GM19240 (cell line): ENCODE measurements at regions not wholly inside any gene's neighbourhood (a gene's known extent, or its start where the extent isn't known, plus 50 kb on each side); places are given as distances from the start of the nearest gene placed in this dataset.
"Not testable (repeated sequence)": the region's sequence is repeated elsewhere in the genome, so short reads cannot be mapped to it uniquely, and the experiment has no call there.

Experiments used
- DNase-seq: peaks from one replicate; pipeline ENCODE4 v3.0.0; 2011; ENCODE audit warnings: low spot score; ENCODE audit not compliant: insufficient read length

DNA sequence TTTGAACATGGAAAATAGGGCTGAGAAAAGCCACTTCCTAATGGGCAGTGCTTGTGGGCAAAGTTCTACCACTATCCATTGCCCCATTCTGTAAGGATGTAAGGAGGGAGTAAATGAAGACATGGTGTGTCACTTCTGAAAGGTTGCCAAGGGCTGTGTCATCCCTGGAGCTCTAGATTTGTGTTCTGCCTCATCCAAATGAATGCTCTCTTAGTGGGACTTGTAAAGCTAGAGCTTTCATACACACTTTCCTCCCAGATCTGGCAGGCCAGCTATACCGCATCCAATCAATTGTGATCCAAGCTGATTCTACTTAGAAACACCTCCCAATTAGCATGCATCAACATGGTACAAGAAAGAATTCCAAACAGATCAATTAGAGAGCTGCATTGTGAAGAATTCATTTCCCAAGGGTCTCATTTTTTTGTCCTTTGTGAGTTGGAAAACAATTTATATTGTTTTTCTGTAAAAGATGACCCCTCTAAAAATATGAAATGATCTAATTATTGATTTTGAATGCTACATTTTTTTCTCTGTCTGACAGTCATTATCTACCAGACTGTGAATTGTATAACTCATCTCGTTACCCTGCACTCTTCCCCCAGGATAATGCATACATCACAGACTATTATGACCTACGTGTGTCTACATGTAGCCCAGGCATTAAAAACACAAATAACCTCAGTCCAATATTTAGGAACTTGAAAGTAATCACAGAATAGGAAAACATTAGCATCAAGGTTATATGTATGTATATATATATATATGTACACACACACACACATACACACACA is 117.1 kb upstream of the DUSP10 start:
- DNase-seq, result no peak

DNA sequence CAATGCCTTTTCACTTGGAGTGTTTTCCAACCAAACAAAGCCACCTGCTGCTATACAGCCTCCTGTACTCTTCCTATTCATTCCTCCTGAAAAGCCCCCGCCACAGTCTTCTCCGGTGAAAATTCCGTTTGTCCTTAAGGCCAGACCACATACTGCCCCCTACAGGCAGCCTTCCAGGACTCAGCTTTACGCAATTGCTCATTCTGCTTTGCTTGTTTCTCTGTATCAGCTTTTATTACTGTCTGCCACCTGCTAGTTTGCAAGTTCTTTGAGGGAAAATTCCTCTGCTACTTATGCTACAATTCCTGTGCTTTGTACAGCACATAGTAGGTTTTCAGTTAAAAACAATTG is 115.2 kb upstream of the DUSP10 start:
- DNase-seq, result not testable (repeated sequence)

DNA sequence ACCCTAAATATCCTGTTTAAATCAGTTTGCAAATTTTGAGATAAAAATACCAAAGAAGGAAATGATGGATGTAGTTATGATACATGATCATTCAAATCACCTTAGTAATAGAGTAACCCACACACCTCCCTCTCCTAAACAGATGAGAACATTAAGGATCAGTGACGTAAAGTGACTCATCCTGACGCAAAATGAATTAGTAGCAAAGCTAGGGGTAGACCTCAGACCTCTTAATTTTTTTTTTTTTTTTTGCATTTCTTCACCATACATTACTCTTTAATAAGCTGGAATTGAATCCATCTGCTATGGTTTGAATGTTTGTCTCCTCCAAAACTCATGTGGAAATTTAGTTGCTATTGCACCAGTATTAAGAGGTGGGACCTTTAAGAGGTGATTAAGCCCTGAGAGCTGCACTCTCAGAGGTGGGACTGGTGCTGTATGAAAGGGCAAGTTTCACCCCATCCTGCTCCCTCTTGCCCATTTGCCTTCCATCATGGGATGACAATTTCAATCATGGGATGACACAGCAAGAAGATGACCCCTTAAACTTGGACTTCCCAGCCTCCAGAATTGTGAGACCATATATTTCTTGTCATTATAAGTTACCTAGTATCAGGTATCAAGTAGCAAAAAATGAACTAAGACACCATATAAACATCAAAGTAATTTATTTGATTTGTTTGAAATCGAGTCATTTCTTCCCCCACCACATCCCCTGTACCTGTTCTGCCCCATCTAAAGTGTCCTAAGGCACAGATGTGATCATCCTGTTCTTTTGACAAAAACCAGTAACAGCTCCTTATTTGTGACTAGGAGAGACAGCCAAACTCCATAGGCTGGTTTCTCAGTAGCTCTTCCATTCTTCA is 114.6 kb upstream of the DUSP10 start:
- no peak for DNase-seq

DNA sequence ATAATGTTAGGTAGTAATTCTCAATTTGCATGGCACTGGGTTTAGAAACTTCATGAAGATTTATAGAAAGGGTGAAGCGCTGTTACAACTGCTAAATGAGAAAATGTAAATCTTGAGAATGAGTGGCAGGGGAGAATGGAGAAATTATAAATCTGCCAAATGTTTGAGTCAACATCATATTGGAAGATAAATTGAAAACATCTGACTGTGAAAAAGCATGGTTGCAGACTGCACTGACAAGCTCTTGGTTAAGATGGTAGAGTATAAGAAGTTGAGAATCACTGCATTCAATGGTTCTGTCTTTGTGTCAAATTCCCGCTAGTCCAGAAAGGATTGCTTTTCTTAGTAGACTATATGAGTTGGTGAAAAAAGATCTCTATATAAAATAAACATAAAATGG is 113.3 kb upstream of the DUSP10 start:
- no peak for DNase-seq

DNA sequence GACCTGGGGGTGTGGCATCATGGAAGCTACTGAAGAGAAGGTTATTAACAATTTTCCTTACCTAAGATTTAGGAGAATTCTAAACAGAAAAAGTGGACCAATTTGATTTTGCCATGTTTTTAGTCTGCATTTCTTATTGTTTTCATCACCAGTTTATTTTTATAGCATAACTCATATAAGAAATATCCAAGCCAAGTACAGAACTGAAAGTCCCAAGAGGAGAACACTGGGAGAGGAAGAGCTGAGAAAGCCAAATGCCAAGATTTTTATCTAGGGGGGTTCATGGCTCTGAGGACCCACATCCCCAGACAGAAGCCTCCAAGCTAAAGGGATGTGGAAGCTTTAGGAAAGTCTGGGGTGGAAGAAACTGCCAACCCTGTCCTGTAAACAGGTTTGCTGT is 109.4 kb upstream of the DUSP10 start:
- DNase-seq, result no peak

DNA sequence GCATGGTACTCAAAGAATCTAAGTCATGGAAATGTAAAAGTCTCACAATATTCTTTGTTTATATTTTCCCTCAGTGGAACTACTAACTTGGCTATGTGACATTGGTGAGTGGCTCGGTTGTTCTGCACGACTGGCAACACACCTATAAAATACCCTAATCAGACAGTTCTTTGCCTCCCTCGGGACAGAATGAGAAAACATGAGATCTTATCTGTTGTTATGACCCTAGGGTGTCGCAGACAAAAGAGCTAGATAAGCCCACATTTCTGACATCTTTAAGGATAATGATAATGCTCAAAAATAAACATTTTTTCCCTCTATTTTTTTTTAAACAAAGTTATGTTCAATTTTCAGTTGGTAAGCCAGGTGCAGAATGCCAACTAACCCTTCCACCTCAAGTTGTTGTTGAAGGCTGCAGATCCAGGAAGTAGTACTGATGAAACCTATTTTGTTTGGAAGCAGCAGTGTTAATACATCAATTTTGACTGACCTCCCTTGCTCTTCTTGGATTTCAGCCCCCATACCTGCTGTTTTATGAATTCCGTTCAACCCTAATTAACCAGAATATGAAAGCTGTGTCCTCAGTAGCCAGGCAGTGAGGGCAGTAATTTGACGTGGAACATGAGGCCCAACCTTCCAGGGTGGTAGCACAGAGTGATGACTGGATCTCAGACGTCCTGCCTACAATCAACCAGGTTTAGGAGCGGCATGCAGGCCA is 108.7 kb upstream of the DUSP10 start:
- no peak for DNase-seq

DNA sequence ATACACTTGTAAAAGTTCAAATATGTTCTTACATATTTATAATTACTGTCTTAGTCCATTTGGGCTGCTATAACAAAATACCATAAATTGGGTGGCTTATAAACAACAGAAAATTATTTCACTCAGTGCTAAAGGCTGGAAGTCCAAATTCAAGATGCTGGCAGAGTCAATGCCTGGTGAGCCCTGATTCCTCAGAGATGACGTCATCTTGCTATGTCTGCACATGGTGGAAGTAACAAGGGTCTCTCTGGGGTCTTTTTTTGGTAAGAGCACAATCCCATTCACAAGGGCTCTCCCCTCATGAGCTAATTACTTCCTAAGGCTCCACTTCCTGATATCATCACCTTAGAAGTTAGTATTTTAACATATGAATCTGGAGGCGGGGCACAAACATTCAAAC is 108.0 kb upstream of the DUSP10 start:
- DNase-seq, result no peak

DNA sequence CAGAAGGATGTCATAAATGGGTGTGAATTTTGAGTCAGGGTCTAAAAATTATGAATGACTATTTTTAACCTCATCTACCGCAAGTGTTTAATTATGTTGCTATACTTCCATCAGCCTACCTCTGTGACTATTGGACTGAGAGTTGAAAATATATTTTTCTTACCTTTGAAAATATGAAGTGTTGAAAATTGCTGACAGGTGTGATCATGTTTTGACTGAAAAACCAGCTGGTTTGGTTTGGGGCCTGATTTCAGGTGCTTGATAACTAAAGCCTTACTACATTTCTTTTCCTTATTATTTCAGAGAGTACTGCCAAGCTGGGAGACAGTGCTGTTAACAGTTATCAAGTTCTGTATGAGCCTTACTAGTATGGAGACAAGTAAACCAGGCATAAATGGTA is 107.2 kb upstream of the DUSP10 start:
- DNase-seq, result no peak

DNA sequence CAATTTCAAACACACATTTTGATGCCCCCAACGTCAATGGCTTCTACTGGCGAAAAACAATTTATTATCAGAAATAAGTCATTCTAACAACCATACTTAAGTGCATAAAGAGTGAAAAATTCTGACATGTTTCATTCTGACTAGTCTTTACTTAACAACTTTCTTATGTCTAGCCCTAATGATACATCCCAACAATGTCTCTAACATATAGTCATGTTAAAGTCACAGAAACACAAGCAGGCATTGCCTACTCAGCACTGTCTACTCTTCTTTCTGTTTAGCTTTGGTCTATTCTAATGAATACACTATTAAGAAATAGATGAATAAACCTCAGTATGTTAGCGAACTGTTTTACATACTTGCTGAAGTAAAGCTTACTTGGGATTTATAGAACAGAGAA is 105.8 kb upstream of the DUSP10 start:
- DNase-seq, result no peak

DNA sequence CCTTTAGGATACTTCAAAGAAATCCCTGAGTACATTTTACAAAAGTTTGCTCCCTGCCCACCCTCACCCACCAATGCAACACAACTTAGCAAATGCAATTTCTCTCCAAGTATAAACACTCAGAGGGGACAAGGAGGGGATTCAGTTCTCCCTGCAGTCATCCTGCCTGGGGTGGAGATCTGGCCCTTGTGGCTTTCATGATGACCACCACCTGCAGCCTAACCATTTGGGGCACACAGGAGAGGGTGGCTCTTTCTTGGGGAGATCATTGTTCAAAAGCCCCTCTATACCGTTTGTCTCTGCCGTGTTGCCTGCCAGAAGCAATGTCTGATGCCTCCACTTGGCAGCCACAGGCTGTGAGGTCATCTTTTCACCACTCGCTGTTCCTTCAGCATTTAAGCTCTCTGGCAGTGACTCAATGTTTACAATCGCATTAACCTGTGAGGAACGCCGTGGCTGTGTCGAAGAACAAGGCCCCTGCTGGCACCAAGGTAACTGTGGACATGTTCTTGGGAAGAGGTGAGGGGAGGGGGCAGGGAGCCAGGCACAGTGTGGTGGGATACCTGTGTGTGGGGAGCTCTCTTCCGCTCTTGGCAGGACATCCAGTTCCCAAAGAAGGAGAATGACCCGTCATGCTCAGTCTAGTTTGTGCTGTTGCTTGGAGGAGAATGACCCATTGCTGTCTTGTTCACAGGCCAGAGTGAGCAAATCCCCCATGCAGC is 103.9 kb upstream of the DUSP10 start:
- no peak for DNase-seq

DNA sequence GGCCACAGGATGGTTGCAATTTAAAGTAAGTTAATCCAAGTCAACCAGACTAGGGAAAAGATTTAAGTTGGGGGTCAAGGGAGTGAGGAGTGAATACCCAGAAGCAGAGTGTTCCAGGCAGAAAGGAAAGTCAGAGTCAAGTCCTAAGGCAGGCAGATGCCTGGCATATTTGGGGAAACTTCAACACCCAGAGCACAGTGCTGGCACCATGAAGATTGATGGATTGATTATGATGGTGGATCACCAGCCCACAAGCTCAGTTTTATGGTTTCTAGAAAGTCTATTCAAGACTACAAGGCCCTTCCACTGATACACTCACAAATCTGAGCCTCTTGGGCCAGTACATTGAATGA is 100.1 kb upstream of the DUSP10 start:
- no peak for DNase-seq

DNA sequence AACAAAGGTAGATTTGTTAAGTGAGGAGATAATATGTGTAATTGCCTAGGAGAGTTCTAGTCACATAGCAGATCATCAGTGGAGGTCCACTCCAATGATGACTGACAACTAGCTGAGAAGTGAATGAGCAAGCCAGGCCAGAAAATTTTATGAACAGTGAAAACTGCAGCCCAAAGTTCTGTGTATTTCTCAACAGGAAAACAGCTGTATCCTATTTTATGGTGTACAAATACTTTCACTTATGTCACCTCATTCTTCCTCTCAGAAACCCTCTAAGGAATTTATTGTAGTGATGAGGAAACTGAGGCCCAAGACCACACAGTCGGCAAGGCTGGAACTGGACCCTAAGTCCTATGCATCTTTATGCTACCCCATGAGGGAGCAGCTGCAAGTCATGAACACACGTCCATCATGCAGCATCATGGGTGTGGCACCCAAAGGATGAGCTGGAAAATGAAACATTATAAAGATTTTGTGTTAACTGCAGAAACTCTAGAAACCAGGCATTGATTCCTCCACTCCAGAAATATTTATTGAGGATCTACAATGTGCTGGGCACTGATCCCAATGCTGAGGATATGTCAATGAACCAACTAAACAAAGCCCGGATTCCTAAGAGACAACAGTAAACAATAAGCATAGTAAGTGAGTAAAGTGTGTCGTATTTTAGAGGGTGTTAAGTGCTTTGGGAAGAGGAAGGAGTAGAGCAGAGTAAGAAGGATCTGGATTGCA is 99.5 kb upstream of the DUSP10 start:
- DNase-seq, result no peak

DNA sequence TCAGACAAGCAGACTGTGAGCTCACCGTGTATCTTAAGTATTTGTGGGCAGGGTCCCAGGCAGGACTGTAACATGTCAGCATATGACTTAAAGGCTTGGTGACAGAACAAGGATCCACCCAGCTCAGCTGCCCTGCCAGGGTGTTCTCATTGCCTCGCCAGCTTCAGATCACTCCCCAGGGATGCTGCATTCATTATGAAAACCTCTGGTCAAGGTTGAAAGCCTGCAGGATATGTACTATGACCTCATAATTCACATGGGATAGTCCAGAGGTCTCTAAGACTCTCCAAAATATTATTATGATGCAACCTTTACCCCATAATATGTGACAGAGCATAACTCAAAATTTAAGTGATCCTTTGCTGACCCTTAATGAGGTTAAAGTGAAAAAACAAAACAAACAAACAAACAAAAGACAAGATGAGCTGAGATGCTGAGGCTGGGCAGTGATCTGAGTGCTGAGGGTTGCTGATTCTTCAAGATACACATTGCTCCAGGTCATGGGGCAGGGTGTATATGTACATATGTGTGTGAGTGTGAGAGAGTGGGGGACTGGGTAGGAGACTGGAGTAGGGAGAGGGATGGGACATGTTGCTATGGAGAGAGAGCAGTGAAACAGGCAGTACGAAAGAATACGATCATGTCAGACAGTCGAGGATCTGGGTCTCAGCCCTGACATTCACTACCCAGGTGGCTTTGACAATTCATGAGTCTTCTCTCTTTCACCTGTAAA is 98.8 kb upstream of the DUSP10 start:
- DNase-seq, result no peak

DNA sequence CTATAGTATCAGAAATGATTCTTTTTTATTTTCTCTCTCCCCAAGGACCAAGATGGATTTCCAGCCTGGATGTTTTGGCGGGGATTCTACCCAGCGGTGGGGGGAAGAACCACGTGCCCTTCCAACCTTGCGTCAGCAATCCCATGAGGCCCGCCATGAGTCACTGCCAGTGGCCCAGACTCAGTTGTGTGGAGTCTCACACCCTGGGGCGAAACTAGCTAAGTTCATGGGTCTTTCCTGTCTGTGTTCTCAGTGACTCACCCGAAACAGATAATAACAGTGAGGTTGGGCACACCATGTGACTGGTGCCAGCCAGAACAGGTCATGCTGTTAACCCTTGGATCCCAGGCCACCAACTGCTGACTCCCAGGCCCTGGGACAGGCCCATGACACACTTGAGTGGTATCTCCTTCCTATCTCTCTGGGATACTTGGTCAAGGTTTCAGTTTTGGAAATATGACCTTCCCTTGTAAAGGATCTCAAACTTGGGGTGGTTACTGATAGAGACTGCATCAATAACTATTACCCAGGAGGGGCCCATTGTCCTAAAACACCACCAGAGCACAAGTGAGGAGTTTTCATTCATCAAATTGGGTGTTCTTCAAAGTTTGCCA is 98.0 kb upstream of the DUSP10 start:
- peak; percentile 23 for DNase-seq

DNA sequence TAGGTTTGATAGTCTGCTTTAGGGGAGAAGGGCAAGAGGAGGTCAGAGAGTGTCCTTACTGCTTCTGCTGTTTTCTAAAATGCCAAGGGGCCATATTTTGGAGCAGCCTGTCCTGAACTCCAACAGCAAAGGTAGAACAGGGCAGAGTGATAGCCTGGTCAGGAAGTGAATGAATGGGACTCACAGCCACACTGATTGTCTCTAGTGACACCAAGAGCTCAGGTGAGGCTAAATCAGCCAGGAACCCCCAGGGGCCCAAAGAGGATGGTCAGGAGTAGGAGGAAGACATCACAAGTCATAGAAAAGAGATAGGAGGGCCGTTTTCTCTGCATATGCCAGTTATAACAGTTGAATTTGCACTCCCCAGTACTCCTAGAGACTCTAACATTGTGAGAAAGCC is 97.4 kb upstream of the DUSP10 start:
- DNase-seq, result no peak

DNA sequence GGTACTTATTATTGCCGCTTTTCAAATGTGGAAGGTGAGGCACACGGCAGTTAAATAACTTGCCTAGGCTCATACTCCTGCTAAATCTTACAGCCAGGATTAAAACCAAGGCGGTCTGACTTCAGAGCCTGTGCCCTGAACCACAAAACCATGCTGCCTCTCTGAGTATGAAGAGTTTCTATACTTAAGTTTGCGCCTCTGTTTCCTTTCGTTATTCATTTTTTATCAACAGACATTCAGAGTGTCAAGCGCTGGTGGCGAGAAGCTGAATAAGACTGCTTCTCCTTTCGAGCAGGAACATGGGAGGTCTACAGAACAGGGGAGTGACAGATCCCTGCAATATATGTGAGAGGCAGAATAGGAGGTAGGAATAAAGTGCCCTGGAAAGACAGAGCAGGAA is 96.0 kb upstream of the DUSP10 start:
- no peak for DNase-seq

DNA sequence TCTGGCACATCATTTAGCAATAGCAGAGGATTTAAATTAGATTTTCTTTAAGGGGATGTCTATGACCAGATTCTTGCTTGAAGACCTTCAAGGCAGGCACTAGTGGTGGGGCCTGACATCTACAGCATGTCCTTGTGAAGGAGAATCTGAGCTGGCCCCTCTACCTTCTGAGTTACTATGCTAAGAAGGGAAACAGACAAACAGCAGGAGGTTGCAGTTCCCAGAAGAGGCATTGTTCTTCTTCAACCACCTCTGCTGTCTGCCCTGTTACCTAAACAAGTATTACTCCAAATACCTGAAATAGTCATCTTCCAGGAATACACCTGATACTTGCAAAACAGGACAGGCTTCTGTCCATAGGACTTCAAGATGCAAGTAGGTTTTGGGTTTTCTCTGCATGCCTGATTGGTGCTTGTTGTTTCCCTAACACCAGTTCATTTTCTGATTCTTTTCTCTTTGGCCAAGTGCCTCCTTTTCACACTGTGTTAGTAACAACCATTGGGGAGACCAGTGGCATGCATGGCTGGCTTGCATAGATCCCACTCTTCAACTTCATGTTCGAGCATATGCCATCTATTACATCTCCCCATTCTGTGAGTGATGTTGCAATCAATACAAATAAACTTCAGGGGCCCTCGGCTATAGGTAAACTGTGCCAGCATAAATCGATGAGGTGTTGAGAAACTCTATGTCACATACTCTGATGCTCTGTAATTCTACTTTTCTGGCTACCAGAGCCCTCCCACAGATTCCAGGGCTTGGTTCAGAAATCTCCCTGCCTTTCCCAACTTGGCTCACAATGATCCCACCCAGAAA is 93.0 kb upstream of the DUSP10 start:
- no peak for DNase-seq

DNA sequence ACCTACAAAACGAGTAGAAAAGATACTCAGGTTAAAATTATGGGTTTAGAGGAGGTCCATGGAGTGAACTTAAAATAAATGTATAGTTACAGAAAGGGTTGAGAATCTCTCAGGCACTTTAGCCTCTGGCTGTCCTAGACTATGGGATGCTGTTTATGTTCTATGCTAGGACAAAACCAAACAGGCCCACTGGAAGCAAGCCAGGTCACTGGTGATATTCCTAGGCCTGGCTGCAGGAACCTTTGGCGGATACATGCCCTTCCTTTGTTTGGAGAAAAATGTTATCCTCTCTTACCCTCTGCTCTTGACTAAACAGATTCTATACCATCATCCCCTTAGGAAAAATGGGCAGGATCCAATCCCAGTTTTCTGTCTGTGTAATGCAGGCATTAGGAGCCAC is 90.7 kb upstream of the DUSP10 start:
- DNase-seq, result no peak

DNA sequence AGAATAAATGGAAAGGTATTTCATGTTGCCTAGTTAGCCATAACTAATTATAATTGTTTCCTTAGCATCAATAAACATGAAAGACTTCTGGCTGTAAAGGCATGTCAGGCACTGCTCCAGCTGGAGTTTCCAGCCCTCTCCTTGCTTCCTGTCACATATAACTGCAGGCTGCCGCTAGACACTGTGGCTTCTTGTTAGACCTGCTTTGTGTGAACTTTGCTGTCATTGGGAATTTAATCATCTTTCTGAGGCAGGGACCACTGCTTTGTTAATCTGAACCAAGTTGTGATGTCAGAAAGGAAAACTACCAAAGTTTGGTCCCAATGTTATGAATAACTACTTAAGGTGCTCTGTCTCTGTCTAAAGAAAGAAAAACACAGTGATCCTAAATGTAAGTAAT is 90.3 kb upstream of the DUSP10 start:
- no peak for DNase-seq
